Glutamatergic neuron (in vitro differentiated cells): ENCODE measurements at regions not wholly inside any gene's neighbourhood (a gene's known extent, or its start where the extent isn't known, plus 50 kb on each side); places are given as distances from the start of the nearest gene placed in this dataset.

ENCODE experiments used
- DNase-seq: peaks from one replicate; pipeline ENCODE4 v3.0.0; 2022
- H3K27ac Mint-ChIP-seq: one replicate; pipeline ENCODE4 v1.8.0; 2020; ENCODE audit warnings: mild to moderate bottlenecking, mixed read lengths, inconsistent platforms; ENCODE audit not compliant: unreplicated experiment
- H3K27me3 Mint-ChIP-seq: one replicate; pipeline ENCODE4 v1.8.0; 2020; ENCODE audit warnings: mild to moderate bottlenecking, moderate library complexity, mixed read lengths, inconsistent platforms; ENCODE audit not compliant: unreplicated experiment
- H3K36me3 Mint-ChIP-seq: one replicate; pipeline ENCODE4 v1.8.0; 2020; ENCODE audit warnings: mild to moderate bottlenecking, mixed read lengths, inconsistent platforms; ENCODE audit not compliant: unreplicated experiment
- H3K4me1 Mint-ChIP-seq: one replicate; pipeline ENCODE4 v1.8.0; 2020; ENCODE audit warnings: mild to moderate bottlenecking, low read depth, mixed read lengths, inconsistent platforms; ENCODE audit not compliant: unreplicated experiment
- H3K4me3 Mint-ChIP-seq: one replicate; pipeline ENCODE4 v1.8.0; 2020; ENCODE audit warnings: mild to moderate bottlenecking, mixed read lengths, inconsistent platforms; ENCODE audit not compliant: unreplicated experiment
- H3K9me3 Mint-ChIP-seq: one replicate; pipeline ENCODE4 v1.8.0; 2020; ENCODE audit warnings: mild to moderate bottlenecking, moderate library complexity, mixed read lengths, inconsistent platforms; ENCODE audit not compliant: unreplicated experiment
- TF ChIP-seq, protein P1 (sequence below): fragments of 200-600 bp; sonication (generic); IDR thresholded peaks from one replicate; pipeline ENCODE4 v1.5.0; 2021; ENCODE audit not compliant: partially characterized antibody, unreplicated experiment

DNA sequence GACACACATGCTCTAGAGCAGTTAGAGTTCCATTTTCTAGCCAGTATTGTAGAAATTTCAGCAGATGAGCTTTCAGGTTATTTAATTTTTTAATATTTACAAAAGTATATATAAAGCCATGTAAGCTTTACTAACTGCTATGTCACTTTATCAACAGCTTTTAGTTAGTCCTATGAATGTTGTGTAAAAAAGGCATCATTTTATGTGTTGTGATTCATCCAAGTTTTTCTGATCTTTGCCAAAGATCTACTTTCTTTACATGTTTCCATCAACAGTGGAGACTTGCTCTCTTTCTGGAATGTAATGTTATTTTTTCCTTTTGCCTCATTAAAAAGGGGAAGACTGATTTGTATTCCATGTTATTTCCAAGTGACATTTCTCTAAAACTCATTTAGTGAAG lies 125.2 kb upstream of the TFPI start:
- Mint-ChIP-seq H3K27ac (no peak overlapping the region), H3K4me3 (no peak overlapping the region), H3K4me1 (no peaks in the 10 kb centered on the region), H3K36me3 (peaks cover 4% of the 10 kb centered on the region), H3K27me3 (peaks cover under 1% of the 10 kb centered on the region), H3K9me3 (peaks cover 2% of the 10 kb centered on the region)
- DNase-seq = no peak
- TF ChIP-seq, protein P1, sequence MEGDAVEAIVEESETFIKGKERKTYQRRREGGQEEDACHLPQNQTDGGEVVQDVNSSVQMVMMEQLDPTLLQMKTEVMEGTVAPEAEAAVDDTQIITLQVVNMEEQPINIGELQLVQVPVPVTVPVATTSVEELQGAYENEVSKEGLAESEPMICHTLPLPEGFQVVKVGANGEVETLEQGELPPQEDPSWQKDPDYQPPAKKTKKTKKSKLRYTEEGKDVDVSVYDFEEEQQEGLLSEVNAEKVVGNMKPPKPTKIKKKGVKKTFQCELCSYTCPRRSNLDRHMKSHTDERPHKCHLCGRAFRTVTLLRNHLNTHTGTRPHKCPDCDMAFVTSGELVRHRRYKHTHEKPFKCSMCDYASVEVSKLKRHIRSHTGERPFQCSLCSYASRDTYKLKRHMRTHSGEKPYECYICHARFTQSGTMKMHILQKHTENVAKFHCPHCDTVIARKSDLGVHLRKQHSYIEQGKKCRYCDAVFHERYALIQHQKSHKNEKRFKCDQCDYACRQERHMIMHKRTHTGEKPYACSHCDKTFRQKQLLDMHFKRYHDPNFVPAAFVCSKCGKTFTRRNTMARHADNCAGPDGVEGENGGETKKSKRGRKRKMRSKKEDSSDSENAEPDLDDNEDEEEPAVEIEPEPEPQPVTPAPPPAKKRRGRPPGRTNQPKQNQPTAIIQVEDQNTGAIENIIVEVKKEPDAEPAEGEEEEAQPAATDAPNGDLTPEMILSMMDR = no peak

- no peaks in the 10 kb centered on the region for H3K4me1 Mint-ChIP-seq
- no peak overlapping the region for H3K4me3 Mint-ChIP-seq
- TF ChIP-seq, protein P1 = no peak
- H3K27me3 Mint-ChIP-seq = no peaks in the 10 kb centered on the region
- no peaks in the 10 kb centered on the region for H3K36me3 Mint-ChIP-seq
- no peaks in the 10 kb centered on the region for H3K9me3 Mint-ChIP-seq
- no peak for DNase-seq
- H3K27ac Mint-ChIP-seq = no peak overlapping the region
Observed at GRCh38 chr2:187684174-187684573, 129.9 kb upstream of the TFPI start.

GRCh38 chr2:187686416-187687024 lies 132.3 kb upstream of the TFPI start:
- no peaks in the 10 kb centered on the region for H3K36me3 Mint-ChIP-seq
- TF ChIP-seq, protein P1 = no peak
- DNase-seq = no peak
- no peaks in the 10 kb centered on the region for H3K27me3 Mint-ChIP-seq
- H3K4me3 Mint-ChIP-seq = no peak overlapping the region
- no peak overlapping the region for H3K27ac Mint-ChIP-seq
- no peaks in the 10 kb centered on the region for H3K4me1 Mint-ChIP-seq
- no peaks in the 10 kb centered on the region for H3K9me3 Mint-ChIP-seq

GRCh38 chr2:187687585-187687984 lies 133.3 kb upstream of the TFPI start:
- H3K4me1 Mint-ChIP-seq = no peaks in the 10 kb centered on the region
- no peak overlapping the region for H3K27ac Mint-ChIP-seq

DNA sequence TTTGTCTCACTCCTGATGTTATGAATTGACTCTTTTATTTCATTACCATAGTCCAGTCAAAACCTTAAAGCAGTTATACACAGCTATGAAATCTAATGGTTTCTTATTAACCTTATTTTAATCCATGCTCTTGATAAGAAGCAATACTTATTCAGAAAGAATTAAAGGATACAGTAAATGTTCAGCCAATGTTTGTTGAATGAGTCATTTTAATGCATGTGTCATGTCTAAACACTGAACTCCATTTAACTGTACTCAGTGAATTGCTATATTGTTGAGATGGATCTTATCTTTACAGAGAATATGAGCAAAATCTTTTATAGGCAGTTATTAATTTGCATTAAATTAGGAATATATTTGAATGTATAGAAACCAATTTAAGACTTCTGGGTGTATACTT lies 135.1 kb upstream of the TFPI start:
- Mint-ChIP-seq H3K27me3 (no peaks in the 10 kb centered on the region), H3K36me3 (no peaks in the 10 kb centered on the region), H3K4me3 (no peak overlapping the region), H3K4me1 (no peaks in the 10 kb centered on the region), H3K9me3 (no peaks in the 10 kb centered on the region), H3K27ac (no peak overlapping the region)
- DNase-seq = no peak
- TF ChIP-seq, protein P1 = no peak

More at GRCh38 chr2:187687585-187687984, 133.3 kb upstream of the TFPI start:
- DNase-seq = no peak
- TF ChIP-seq, protein P1 = no peak
- H3K27me3 Mint-ChIP-seq = no peaks in the 10 kb centered on the region
- H3K9me3 Mint-ChIP-seq = no peaks in the 10 kb centered on the region
- no peaks in the 10 kb centered on the region for H3K36me3 Mint-ChIP-seq
- H3K4me3 Mint-ChIP-seq = no peak overlapping the region
